Hepatocyte (in vitro differentiated cells): ENCODE measurements at regions not wholly inside any gene's neighbourhood (a gene's known extent, or its start where the extent isn't known, plus 50 kb on each side); places are given as distances from the start of the nearest gene placed in this dataset.
A peak's percentile ranks its signal among the peaks of the same experiment; 100 is the strongest.

Experiments used
- DNase-seq: peaks from one replicate; pipeline ENCODE4 v3.0.0-alpha.2; 2016; ENCODE audit warnings: low spot score
- H2AFZ ChIP-seq: fragments of 200-600 bp; sonication (generic); 2 replicates; pipeline ENCODE4 v1.6.0; 2016; ENCODE audit warnings: antibody characterized with exemption, mild to moderate bottlenecking
- H3K27ac ChIP-seq: fragments of 200-600 bp; sonication (generic); 2 replicates; pipeline ENCODE4 v1.5.1; 2016; ENCODE audit warnings: mild to moderate bottlenecking
- H3K27me3 ChIP-seq: fragments of 200-600 bp; sonication (generic); 2 replicates; pipeline ENCODE4 v1.6.1; 2016
- H3K36me3 ChIP-seq: fragments of 200-600 bp; sonication (generic); replicated peaks from 2 replicates; pipeline ENCODE4 v1.5.1; 2016; ENCODE audit warnings: low read depth; ENCODE audit not compliant: insufficient read depth
- H3K4me1 ChIP-seq: fragments of 200-600 bp; sonication (generic); 2 replicates; pipeline ENCODE4 v1.5.1; 2016; ENCODE audit warnings: mild to moderate bottlenecking, moderate library complexity; ENCODE audit not compliant: insufficient read depth
- H3K4me2 ChIP-seq: fragments of 200-600 bp; sonication (generic); 2 replicates; pipeline ENCODE4 v1.6.0; 2016
- H3K4me3 ChIP-seq: fragments of 200-600 bp; sonication (generic); 2 replicates; pipeline ENCODE4 v1.5.1; 2016; ENCODE audit warnings: mild to moderate bottlenecking
- H3K79me2 ChIP-seq: fragments of 200-600 bp; sonication (generic); 2 replicates; pipeline ENCODE4 v1.6.0; 2017; ENCODE audit warnings: mild to moderate bottlenecking
- H3K9me2 ChIP-seq: fragments of 200-600 bp; sonication (generic); replicated peaks from 2 replicates; pipeline ENCODE4 v1.6.0; 2017; ENCODE audit warnings: mild to moderate bottlenecking; ENCODE audit not compliant: insufficient read depth
- H3K9me3 ChIP-seq: fragments of 200-600 bp; sonication (generic); 2 replicates; pipeline ENCODE4 v1.5.1; 2016; ENCODE audit warnings: low read depth, mild to moderate bottlenecking
- H4K20me1 ChIP-seq: fragments of 200-600 bp; sonication (generic); 2 replicates; pipeline ENCODE4 v1.6.0; 2016; ENCODE audit warnings: mild to moderate bottlenecking; ENCODE audit not compliant: insufficient read depth, poor library complexity, severe bottlenecking
- CTCF ChIP-seq: fragments of 200-600 bp; sonication (generic); IDR thresholded peaks from 2 replicates; pipeline ENCODE4 v1.5.1; 2016; ENCODE audit warnings: antibody characterized with exemption, mild to moderate bottlenecking; ENCODE audit not compliant: poor library complexity
- EZH2 ChIP-seq: fragments of 200-600 bp; sonication (generic); IDR thresholded peaks from 2 replicates; pipeline ENCODE4 v1.6.1; 2016; ENCODE audit warnings: antibody characterized with exemption, mild to moderate bottlenecking, borderline replicate concordance
- EZH2phosphoT487 ChIP-seq: fragments of 200-600 bp; sonication (generic); IDR thresholded peaks from one replicate; pipeline ENCODE4 v1.6.1; 2018; ENCODE audit warnings: antibody characterized with exemption, mild to moderate bottlenecking, low read depth, moderate library complexity; ENCODE audit not compliant: unreplicated experiment, severe bottlenecking
- WGBS: methylation state at CpG from one replicate; pipeline ENCODE4 v1.1.6; 2016; ENCODE audit warnings: low lambda C conversion rate; ENCODE audit errors: missing lambda C conversion rate; 5-methylcytosine and 5-hydroxymethylcytosine counted together

- WGBS = 96% methylated on average over 2 of the region's 2 CpGs
Measured at GRCh38 chr14:51535443-51536044, 116.2 kb upstream of the FRMD6 start.

GRCh38 chr14:51538973-51539372 is 112.7 kb upstream of the FRMD6 start:
- Histone ChIP-seq H4K20me1 (no peaks in the 10 kb centered on the region), H2AFZ (no peak overlapping the region), H3K4me3 (no peak overlapping the region), H3K4me2 (no peak overlapping the region), H3K36me3 (no peaks in the 10 kb centered on the region), H3K79me2 (no peaks in the 10 kb centered on the region), H3K27me3 (no peaks in the 10 kb centered on the region), H3K9me2 (no peaks in the 10 kb centered on the region), H3K27ac (no peak overlapping the region), H3K4me1 (no peaks in the 10 kb centered on the region), H3K9me3 (no peaks in the 10 kb centered on the region)
- DNase-seq = no peak
- 95% methylated on average over 1 of the region's 1 CpG for WGBS
- TF ChIP-seq CTCF (no peak), EZH2 (no peak), EZH2phosphoT487 (no peak)

More at GRCh38 chr14:51535443-51536044, 116.2 kb upstream of the FRMD6 start:
- no peaks in the 10 kb centered on the region for H4K20me1 ChIP-seq
- H3K79me2 ChIP-seq = no peaks in the 10 kb centered on the region
- no peaks in the 10 kb centered on the region for H3K9me3 ChIP-seq
- H3K36me3 ChIP-seq = no peaks in the 10 kb centered on the region
- TF ChIP-seq CTCF (no peak), EZH2phosphoT487 (no peak), EZH2 (no peak)
- H3K4me1 ChIP-seq = no peaks in the 10 kb centered on the region
- DNase-seq = no peak
- no peaks in the 10 kb centered on the region for H3K9me2 ChIP-seq
- H3K4me3 ChIP-seq = no peak overlapping the region
- H2AFZ ChIP-seq = no peak overlapping the region
- no peak overlapping the region for H3K27ac ChIP-seq
- H3K27me3 ChIP-seq = no peaks in the 10 kb centered on the region
- H3K4me2 ChIP-seq = no peak overlapping the region

- no peaks in the 10 kb centered on the region for H3K4me1 ChIP-seq
- no peak overlapping the region for H3K4me2 ChIP-seq
- no peaks in the 10 kb centered on the region for H3K27me3 ChIP-seq
- WGBS = 61% methylated on average over 1 of the region's 1 CpG
- DNase-seq = no peak
- TF ChIP-seq CTCF (no peak), EZH2phosphoT487 (no peak), EZH2 (no peak)
- H3K27ac ChIP-seq = peak overlapping the region; percentile 0
- H3K9me3 ChIP-seq = no peaks in the 10 kb centered on the region
- H3K36me3 ChIP-seq = no peaks in the 10 kb centered on the region
- no peaks in the 10 kb centered on the region for H3K9me2 ChIP-seq
- no peak overlapping the region for H2AFZ ChIP-seq
- no peak overlapping the region for H3K4me3 ChIP-seq
- H3K79me2 ChIP-seq = no peaks in the 10 kb centered on the region
- no peaks in the 10 kb centered on the region for H4K20me1 ChIP-seq
Measured at GRCh38 chr14:51539571-51540037, 112.1 kb upstream of the FRMD6 start.
